PC-9 (cell line): ENCODE measurements at regions not wholly inside any gene's neighbourhood (a gene's known extent, or its start where the extent isn't known, plus 50 kb on each side); places are given as distances from the start of the nearest gene placed in this dataset.

Source experiments
- CTCF ChIP-seq: fragments of 200-600 bp; sonication (generic); conservative IDR thresholded peaks from 2 replicates; pipeline ENCODE4 v1.6.1; 2017; ENCODE audit warnings: mixed run types, antibody characterized with exemption, mild to moderate bottlenecking, moderate library complexity
- EZH2 ChIP-seq: fragments of 200-600 bp; sonication (generic); IDR thresholded peaks from 2 replicates; pipeline ENCODE4 v1.8.0; 2017; ENCODE audit warnings: antibody characterized with exemption, low read depth

GRCh38 chr1:83808536-83808935 is 190.4 kb downstream of the TTLL7 start:
- TF ChIP-seq CTCF: no peak
- no peak for TF ChIP-seq EZH2
